ENCODE measurements at regions not wholly inside any gene's neighbourhood (a gene's known extent, or its start where the extent isn't known, plus 50 kb on each side); places are given as distances from the start of the nearest gene placed in this dataset.

GRCh38 chr1:90773812-90774211 is 56.7 kb upstream of the BARHL2 start (continued):
- TF ChIP-seq CHD7 (IDR thresholded peaks at IDR 0.05; ENCODE audit: insufficient replicate concordance, low read length), result no peak

Measured in H1 (cell line).